ENCODE measurements at regions not wholly inside any gene's neighbourhood (a gene's known extent, or its start where the extent isn't known, plus 50 kb on each side); places are given as distances from the start of the nearest gene placed in this dataset.
"Not testable (repeated sequence)": the region's sequence is repeated elsewhere in the genome, so short reads cannot be mapped to it uniquely, and the experiment has no call there.

- no peak for DNase-seq
These were observed 537.2 kb upstream of the TLE4 start for GRCh38 chr9:79034583-79034982.

- no peak for DNase-seq
These were observed 534.4 kb upstream of the TLE4 start for GRCh38 chr9:79037338-79037737.

GRCh38 chr9:79040671-79041070, 531.1 kb upstream of the TLE4 start:
- DNase-seq = no peak

GRCh38 chr9:79041266-79041665, 530.5 kb upstream of the TLE4 start:
- no peak for DNase-seq

GRCh38 chr9:79043916-79044315, 527.8 kb upstream of the TLE4 start:
- no peak for DNase-seq

GRCh38 chr9:79046401-79046800, 525.4 kb upstream of the TLE4 start:
- no peak for DNase-seq

GRCh38 chr9:79049371-79049770, 522.4 kb upstream of the TLE4 start:
- DNase-seq = no peak

GRCh38 chr9:79053598-79053997, 518.2 kb upstream of the TLE4 start:
- no peak for DNase-seq

GRCh38 chr9:79054500-79054899, 517.3 kb upstream of the TLE4 start:
- no peak for DNase-seq

GRCh38 chr9:79056041-79056440, 515.7 kb upstream of the TLE4 start:
- no peak for DNase-seq

GRCh38 chr9:79057576-79057975, 514.2 kb upstream of the TLE4 start:
- no peak for DNase-seq

- DNase-seq = no peak
These were observed 511.0 kb upstream of the TLE4 start for GRCh38 chr9:79060766-79061165.

- no peak for DNase-seq
These were observed 509.8 kb upstream of the TLE4 start for GRCh38 chr9:79061752-79062616.

- DNase-seq = no peak
These were observed 498.6 kb upstream of the TLE4 start for GRCh38 chr9:79073201-79073600.

GRCh38 chr9:79080536-79080935, 491.2 kb upstream of the TLE4 start:
- no peak for DNase-seq

GRCh38 chr9:79083621-79084020, 488.1 kb upstream of the TLE4 start:
- no peak for DNase-seq

- DNase-seq = no peak
These were observed 484.6 kb upstream of the TLE4 start for GRCh38 chr9:79087133-79087532.

- no peak for DNase-seq
These were observed 482.7 kb upstream of the TLE4 start for GRCh38 chr9:79089054-79089560.

- not testable (repeated sequence) for DNase-seq
These were observed 481.9 kb upstream of the TLE4 start for GRCh38 chr9:79089851-79090250.

GRCh38 chr9:79103257-79103656, 468.5 kb upstream of the TLE4 start:
- not testable (repeated sequence) for DNase-seq

GRCh38 chr9:79104216-79104615, 467.5 kb upstream of the TLE4 start:
- no peak for DNase-seq

GRCh38 chr9:79104951-79105350, 466.8 kb upstream of the TLE4 start:
- no peak for DNase-seq

GRCh38 chr9:79107911-79108676, 463.7 kb upstream of the TLE4 start:
- DNase-seq = no peak

GRCh38 chr9:79111653-79112052, 460.1 kb upstream of the TLE4 start:
- no peak for DNase-seq

Data from hippocampal formation (tissue), 2 donors.